ENCODE measurements at regions not wholly inside any gene's neighbourhood (a gene's known extent, or its start where the extent isn't known, plus 50 kb on each side); places are given as distances from the start of the nearest gene placed in this dataset.

DNA sequence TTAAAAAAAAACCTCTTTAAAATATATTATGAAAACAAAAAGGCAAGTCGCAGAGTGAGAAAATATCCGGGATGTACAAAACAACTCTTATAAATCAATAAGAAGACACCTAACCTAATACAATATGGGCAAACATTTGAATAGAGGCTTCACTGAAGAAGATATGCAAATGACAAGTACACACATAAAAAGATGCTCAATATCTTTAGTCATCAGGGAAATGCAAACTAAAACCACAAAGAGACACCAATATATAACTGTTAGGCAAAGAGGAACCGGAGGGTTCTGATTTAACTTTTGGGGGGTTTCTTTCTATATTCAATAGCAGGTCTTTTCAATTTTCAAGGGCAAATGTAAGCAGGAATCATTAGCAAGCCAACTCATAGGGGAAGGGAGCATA, 480.7 kb upstream of the SPTLC3 start:
- TF ChIP-seq CTCF (IDR thresholded peaks at IDR 0.05; ENCODE audit: extremely low read depth in 1 of 2, insufficient read depth in 1 of 2, low read depth in 1 of 2, low read length in 2 of 2) (no peak), EZH2 (IDR thresholded peaks at IDR 0.05; ENCODE audit: borderline replicate concordance, low read depth, low read length, severe bottlenecking) (no peak)
